Skin epidermis (tissue), 12 donors: ENCODE measurements at regions not wholly inside any gene's neighbourhood (a gene's known extent, or its start where the extent isn't known, plus 50 kb on each side); places are given as distances from the start of the nearest gene placed in this dataset.

Source experiments
- H3K27ac ChIP-seq, 21 experiments: fragments of 200-600 bp; sonication (generic) in 11 of 21; one replicate each; pipeline ENCODE4 v1.5.0; 2020; ENCODE audit warnings: mild to moderate bottlenecking in 3 of 21, inconsistent platforms in 2 of 21, moderate library complexity in 2 of 21
- H3K4me3 ChIP-seq, 7 experiments: fragments of 200-600 bp; sonication (generic) in 2 of 7; one replicate each; pipeline ENCODE4 v1.5.0; 2020; ENCODE audit warnings: inconsistent platforms in 2 of 7, mild to moderate bottlenecking in 2 of 7, moderate library complexity in 1 of 7

DNA sequence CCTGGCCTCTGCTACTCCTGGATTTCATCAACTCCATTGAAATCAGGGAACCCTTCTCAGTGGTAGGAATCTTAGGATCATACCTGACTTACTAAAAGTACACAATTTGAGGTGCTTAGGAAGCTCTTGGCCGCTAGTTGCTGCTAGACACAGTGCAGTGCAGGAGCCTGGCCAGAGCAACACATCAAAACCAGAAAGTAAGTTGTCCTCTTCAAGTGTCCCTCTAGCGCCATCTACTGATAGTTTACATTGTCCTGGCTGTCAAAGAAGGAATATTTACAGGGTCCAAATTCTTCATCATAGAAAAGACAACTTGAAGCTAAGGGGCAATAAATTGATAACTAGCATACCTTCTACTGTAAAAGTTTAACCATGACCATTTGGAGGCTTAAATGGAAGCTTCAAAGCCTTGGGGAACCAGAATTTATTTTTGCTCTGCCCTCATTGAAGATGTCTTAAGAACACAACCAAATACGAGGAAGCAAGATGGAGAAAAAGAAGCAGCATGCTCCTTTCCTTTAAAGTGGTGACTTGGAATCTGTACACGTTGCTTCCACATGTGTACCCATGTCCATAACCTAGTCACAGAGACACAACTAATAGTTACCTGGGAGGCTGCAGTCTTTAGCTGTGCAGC, 889.1 kb upstream of the GCFC2 start:
- no peak overlapping the region for H3K4me3 ChIP-seq
- no peak overlapping the region for H3K27ac ChIP-seq

DNA sequence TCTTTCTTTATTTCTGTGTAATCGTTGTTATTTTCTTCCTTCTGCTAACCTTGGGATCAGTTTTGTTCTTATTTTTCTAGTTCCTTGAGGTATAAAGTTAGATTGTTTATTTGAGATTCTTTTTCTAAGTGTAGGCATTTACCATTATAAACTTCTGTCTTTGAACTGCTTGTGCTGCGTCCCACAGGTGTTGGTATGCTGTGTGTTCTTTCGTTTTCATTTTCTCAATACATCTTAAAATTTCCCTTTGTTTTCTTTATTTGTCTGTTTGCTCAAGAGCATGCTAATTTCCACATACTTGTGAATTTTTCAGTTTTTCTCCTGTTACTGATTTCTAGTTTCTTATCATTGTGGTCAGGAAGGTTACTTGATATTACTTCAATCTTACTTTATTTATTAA, 873.8 kb upstream of the GCFC2 start:
- Histone ChIP-seq H3K27ac (no peak overlapping the region), H3K4me3 (no peak overlapping the region)

DNA sequence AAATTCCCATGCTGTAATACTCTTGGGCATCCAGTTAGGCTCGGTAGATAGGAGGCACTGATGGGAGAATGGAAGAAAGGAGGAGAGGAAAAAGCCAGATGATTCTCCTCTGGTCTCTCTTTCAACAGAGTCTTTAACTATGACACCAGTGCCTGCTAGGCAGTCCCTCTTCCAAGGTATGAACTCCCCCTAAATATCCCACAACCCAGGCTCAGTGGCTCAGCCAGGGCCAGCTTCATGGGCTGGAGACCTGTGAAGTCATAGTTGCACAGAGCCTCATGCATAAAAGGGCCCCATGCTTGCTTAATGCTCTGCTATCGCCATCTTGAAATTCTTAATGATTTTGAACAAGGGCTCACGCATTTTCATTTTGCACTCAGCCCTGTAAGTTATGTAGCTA, 869.2 kb upstream of the GCFC2 start:
- H3K4me3 ChIP-seq = no peak overlapping the region
- H3K27ac ChIP-seq = no peak overlapping the region

DNA sequence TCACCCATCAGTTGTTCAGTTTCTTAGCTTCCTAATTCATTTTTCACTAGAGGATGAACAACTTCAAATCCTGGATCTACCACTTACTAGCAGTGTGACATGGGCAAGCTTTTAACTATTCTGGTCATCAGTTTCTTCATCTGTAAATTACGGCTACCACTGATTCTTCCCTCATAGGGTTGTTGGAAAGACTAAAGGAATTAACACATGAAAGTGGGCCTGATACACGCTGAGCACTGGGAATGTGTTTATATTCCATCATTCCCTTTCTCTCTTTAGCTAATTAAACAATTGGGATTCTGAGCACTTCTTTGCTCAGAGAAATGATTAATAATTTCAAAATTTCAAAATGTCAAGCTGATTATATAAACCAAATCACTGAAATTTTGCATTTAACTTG, 862.3 kb upstream of the GCFC2 start:
- Histone ChIP-seq H3K4me3 (no peak overlapping the region), H3K27ac (no peak overlapping the region)

DNA sequence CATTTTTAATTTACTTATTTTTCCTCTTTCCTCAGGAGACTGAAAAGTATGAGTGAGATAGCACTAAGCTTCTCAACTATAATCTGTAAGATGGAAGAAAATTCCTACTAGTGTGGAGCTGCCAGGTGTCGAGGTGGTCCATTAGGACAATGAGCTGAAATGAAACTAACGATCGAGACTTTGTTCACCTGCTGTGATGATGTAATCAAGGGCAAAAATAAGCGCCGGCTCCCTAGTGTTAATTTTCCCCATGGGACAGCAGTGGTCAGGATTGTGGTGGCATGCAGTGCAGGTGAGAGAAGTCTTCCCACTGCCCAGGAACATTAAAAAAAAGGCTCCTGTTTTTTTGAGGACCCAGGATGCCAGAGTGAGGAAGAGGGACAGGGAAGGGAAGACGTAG, 859.1 kb upstream of the GCFC2 start:
- Histone ChIP-seq H3K27ac (no peak overlapping the region), H3K4me3 (no peak overlapping the region)

DNA sequence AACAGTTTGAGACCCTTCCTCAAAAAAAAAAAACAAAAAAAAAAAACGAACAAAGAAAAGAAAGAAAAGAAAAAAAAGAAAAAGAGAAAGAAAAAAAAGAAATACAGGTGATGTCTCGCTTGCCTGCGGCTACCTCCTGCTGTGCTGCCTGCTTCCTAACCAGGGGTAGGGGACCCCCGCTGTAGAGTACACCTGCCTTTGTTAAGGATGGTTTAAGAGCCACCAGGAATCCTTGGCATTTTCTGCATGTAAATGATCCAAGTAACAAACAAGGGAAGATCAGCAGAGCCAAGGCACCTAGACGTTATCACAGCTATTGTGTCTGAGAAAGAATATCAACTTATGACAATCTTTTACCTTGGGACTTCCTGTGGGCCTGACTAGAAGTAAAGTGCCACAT, 856.8 kb upstream of the GCFC2 start:
- H3K27ac ChIP-seq = no peak overlapping the region
- H3K4me3 ChIP-seq = no peak overlapping the region

DNA sequence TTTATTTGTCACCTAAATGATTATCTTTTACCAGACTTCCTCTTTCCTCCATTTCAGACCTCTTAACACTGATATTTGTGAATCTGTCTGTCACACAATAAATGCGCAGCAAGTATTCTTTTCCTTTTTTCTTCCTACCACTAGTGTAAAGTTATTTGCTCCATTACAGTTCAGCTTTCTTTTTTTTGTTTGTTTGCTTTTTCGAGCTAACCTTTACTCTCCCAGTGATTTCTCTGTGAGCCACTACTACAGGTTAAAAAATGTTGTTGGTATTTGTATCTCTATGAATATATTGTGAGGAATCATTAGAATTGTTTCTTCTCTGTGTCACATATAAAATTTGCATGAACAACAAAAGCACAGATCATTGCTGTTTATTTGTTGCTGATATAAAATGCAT, 854.0 kb upstream of the GCFC2 start:
- Histone ChIP-seq H3K27ac (no peak overlapping the region), H3K4me3 (no peak overlapping the region)

DNA sequence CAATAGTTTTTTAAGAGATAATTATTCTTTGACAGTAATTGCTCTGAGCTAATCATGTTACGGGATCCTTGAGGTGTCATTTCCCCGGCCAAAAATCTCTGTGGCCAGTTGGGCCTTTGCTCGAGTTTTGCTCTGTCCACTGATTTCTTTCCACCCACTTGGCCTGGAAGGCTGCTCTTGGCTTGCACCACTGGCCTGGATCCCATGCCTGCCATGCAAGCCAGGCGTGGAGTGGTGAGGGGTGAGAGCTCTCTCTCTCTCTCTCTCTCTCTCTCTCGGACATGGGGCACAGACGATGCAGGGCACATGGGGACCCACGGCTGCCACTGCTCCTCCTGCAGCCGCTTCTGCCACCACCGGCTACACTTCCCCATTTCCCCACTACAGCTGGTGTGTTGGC, 853.0 kb upstream of the GCFC2 start:
- Histone ChIP-seq H3K27ac (no peak overlapping the region), H3K4me3 (no peak overlapping the region)

DNA sequence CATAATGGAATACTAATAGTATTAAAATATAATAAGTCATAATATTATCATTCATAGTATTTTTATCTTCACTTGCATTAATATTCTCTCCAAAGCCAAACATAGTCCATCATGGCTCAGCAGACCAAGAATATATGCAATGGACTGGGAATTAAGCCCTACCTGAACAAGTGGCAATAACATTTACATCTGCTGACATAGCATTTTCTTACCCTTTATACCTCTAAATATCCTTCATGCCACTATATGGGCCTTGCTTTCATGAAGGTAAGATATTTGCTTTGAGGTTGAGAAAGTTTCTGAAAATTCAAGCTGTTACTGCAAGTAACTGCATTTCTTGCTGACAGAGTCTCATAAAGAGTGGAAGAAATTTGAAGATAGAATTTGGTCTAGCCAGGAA, 847.4 kb upstream of the GCFC2 start:
- no peak overlapping the region for H3K27ac ChIP-seq
- no peak overlapping the region for H3K4me3 ChIP-seq

DNA sequence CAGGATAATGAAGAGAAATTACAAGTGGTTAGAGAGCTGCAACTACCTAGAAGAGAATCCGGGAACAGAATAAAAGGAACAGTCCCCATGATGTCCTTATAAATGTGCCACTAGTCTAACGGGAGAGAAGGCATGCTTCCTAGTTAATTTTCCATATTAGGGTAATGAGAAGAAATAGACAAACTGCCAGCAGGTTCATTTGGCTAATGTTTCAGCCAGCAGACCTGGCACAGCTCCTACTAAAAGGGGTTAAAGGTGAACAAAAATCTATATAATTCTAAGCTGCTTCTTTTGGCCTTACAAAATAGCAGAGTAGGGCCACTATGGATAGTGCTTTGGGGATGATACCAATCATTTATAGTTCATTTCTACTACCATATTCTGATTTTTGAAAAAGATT, 845.3 kb upstream of the GCFC2 start:
- Histone ChIP-seq H3K4me3 (no peak overlapping the region), H3K27ac (no peak overlapping the region)

DNA sequence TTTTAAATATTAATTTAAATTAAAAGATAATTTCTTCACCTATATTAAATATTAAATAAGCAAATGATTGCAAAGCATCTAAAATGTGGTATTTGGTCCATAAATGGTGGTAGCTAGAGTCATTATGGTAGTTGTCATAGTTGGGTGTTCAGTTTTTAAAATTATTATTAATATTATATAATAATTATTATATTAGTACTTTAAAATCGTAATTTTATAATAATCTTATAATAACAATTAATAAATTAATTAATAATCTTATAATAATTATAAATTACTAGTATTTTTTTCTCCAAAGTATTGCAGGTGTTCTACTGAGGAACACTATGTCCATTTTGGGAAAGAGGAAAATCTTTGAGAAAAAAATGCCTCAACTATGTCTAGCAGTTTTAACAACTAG, 835.5 kb upstream of the GCFC2 start:
- no peak overlapping the region for H3K27ac ChIP-seq

DNA sequence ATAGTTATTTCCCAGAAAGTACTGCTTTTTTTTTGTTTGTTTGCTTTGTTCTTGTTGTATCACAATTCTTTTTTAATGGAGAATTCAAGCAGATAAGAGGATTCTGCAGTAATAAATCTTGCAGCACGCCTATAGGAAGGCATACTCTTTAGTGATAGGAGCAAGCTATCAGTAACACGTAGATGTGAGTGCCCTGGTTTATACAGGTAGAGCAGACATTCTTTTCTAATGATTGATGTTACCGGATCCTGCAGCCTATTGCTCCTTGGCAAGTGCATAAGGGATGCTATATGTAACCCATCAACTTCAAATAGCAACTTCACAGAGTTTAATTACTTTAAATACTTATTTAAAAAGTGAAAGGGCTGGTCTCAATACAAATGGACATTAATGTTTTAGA, 834.2 kb upstream of the GCFC2 start:
- no peak overlapping the region for H3K4me3 ChIP-seq
- no peak overlapping the region for H3K27ac ChIP-seq

More for the DNA sequence above, 835.5 kb upstream of the GCFC2 start:
- H3K4me3 ChIP-seq = no peak overlapping the region

DNA sequence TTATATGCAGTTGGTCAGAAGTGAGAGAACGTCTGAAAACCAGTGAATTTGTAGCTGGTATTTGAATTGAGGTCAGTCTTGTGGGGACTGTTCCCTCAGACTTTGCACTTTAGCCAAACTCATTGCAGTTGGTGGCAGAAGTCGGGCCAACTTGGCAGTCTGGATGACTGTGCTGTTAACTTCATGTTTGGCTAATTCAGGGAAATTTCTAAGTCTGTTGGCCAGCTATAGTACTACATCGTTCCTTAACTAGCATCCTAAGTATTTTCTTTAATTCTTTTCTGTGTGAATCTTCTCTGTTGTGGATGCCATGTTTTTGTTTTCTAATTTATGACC, 806.8 kb upstream of the GCFC2 start:
- Histone ChIP-seq H3K27ac (no peak overlapping the region), H3K4me3 (no peak overlapping the region)

DNA sequence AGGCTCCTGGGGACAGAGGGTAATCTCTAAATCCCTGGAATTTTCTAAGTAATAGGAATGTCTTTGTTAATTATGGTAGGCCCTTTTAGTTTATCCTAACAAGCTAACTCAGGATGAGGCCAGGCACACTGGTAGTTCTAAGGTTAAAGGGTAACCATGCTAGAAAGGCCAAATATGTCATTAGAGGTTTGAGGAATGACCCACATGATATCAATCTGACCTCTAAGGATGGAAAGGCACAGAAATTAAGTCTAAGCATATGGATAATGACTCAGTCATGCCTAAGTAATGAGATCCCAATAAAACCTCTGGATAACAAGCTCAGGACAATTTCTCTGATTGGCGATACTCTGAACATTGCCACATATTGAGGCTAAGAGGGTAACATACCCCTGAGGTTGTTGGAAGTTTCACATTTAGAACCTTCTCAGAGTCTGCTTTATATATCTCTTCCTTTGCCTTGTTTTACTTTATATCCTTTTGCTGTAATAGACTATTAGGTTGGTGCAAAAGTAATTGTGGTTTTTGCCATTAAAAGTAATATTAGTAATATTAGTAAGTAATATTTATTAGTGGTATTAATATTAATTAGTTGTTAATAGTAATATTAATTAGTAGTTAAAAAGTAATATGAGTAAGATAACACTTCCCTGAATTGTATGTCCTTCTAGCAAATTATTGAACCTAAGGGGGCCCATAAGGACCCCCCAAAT, 806.3 kb upstream of the GCFC2 start:
- Histone ChIP-seq H3K4me3 (no peak overlapping the region), H3K27ac (no peak overlapping the region)

DNA sequence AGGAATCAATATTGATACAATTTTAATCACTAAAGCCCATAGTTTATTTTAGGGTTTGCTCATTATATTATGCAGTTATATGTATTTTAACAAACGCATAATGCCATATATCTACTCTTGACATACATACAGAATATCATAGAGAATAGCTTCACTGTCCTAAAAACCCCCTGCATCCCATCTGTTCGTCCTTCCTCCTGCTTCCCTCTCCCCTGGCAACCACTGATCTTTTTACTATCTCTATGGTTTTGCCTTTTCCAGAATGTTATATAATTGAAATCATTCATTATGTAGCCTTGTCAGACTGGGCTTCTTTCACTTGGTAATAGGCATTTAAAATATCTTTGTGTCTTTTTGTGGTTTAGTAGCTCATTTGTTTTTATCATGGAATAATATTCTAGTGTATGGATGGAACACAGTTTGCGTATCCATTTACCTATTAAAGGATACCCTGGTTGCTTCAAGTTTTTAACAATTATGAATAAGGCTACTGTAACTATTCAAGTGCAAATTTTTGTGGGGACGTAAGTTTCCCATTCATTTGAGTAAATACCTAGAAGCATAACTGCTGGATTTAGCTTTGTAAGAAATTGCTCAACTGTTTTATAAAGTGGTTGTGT, 801.6 kb upstream of the GCFC2 start:
- H3K4me3 ChIP-seq = no peak overlapping the region
- no peak overlapping the region for H3K27ac ChIP-seq

DNA sequence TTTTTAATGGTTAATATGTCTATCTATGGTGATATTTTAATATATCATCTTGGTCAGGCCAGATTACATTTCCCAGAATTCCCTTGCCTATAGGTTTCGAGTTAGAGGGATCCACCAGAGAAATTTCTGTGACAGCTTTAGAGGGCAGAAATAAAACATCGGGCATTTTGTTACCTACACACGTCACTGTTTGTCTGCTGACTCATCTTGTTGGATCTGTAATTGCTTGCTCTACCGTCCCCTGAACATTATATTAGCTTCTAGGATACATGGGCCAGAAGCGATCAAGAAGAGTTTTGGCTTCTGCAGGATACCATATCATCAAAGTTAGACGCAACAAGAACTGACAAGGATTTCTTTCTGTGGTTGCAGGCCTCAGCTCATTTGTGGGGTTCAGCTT, 795.8 kb upstream of the GCFC2 start:
- no peak overlapping the region for H3K27ac ChIP-seq
- no peak overlapping the region for H3K4me3 ChIP-seq

DNA sequence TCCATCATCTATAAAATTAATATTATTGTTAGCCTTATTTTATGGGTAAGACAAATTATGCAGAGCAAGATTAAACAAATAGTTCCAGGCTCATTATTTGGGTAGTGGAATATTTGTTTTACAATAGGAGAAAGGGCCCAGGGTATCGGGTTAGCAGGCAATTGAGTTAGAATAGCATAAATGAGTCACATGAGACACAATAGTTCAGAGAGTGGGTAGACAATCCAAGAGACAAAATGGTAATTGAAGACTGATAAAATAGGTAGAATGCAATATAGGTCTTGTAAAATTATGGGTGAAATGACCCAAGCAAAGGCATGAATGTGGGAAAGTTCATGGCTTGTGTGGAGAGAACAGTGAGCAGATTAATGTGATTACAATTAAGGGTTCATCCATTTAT, 790.9 kb upstream of the GCFC2 start:
- H3K4me3 ChIP-seq = no peak overlapping the region
- no peak overlapping the region for H3K27ac ChIP-seq

DNA sequence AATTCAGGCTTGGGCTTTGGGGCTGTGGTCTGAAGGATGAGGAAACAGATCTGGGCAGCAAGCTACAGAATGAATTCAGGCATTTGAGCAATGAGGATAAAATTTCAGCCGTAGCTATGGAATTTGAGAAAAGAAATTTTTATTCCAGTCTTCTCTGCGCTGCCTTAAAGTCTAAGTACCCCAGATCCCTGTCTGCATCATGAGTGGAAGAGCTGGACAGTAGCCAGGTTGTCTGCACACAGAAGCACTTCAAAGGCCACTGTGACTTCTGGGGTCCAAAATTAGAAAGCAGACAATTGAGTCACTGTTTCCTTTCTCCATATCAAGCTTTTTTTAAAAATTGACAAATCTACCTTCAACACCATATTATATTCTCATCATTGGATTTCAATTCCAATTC, 787.6 kb upstream of the GCFC2 start:
- no peak overlapping the region for H3K4me3 ChIP-seq
- no peak overlapping the region for H3K27ac ChIP-seq

DNA sequence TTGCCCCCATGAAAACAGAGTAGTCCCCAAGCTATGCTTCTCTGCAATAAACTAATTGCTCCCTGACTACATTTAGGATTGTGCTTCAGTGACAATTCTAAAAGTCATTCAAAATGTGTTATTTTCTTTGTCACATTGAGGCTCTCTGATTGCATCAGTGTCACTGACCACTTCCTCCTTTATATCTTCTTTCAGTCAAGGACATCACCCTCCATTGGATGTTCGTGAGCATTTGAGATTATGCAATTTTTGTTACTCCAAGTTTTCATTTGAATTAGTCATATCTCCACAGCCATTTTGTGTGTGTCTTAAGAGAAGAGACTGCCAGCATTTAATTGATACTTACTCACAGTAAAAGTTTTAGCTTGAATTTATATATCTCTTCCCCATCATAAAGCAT, 780.8 kb upstream of the GCFC2 start:
- H3K27ac ChIP-seq = no peak overlapping the region
- H3K4me3 ChIP-seq = no peak overlapping the region

DNA sequence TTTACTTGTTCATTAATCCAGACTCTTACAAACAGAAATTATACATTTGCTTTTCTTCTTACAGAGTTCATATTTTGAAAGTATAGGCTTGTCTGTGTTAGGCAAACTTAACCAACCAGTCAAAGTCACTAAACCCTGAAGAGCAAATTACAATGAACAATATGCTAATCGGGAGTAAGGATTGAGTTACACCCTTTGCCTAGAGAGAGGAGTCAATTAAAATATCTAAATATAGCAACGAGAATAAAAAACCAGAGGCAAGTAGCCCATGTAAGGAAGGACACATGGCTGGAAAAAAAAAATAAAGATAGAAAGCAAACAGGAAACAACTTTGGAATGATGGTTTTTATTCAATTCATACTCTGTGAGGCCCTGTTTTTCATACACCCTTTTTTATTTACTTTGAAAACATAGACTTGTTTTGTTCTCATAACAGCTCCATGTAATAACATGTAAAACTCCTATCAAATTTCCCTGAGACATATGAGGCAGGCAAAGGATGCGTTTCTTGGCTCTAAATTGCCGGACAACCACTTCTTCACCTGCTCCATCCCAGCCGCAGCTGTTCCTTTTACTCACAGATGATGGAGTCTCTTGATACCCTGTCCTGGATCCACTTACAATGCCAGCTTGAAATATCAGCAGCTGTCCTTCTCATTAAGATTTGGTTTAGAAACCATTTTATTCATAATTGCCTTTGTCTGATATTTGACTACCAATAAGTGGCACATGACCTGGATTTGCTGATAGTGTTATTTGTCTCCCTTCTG, 767.7 kb upstream of the GCFC2 start:
- Histone ChIP-seq H3K4me3 (no peak overlapping the region), H3K27ac (no peak overlapping the region)

DNA sequence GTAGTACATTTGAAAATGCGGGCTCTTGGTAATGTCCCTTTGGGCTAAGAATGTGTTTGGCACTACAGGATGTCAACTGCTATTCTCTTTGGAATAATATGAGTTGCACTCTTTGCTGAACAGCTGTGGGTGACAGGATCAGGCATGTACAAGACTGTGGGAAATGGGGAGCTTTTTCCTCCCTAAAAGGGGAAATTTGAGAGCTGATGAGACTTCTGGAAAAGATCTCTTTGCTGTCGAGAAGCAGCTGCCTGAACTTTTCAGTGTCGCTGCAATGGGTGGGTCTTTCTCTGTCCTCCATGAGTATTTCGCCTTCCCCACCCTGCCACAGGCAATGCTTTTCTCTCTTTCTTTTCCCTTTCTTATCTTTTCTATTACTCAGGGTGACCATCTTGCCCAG, 762.2 kb upstream of the GCFC2 start:
- no peak overlapping the region for H3K4me3 ChIP-seq
- no peak overlapping the region for H3K27ac ChIP-seq
